ENCODE measurements at regions not wholly inside any gene's neighbourhood (a gene's known extent, or its start where the extent isn't known, plus 50 kb on each side); places are given as distances from the start of the nearest gene placed in this dataset.
A peak's percentile ranks its signal among the peaks of the same experiment; 100 is the strongest.

DNA sequence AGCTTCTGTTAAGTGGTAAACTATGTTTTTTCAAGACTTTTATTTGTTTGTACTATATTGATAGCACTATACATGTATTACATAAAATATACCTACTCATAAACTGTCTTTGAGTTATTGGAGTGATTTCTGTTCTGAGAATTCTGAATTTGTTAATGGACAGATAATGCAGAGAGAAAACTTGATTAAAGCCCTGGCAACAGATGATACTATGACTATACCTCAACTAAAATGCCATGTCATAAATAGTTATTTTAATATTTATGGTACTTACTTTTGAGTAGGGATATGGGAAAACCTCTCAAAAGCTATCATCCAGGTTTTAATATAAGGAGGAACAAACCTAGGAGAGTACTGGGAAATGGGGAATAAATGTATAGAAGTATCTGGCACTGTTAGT lies 947.2 kb upstream of the ARRDC3 start:
- H3K4me3 ChIP-seq (ENCODE audit: low read depth, low read length) = no peak overlapping the region
- no peak for TF ChIP-seq CTCF (IDR thresholded peaks at IDR 0.05; ENCODE audit: insufficient read depth, low read length, missing control alignments)
- no peak for DNase-seq (ENCODE audit: low read depth, low spot score)
- ChIA-PET CTCF (no interaction called here), POLR2A (no interaction called here)

GRCh38 chr5:92329759-92330158 lies 946.6 kb upstream of the ARRDC3 start:
- H3K4me3 ChIP-seq (ENCODE audit: low read depth, low read length) = no peak overlapping the region
- TF ChIP-seq CTCF (IDR thresholded peaks at IDR 0.05; ENCODE audit: insufficient read depth, low read length, missing control alignments) = no peak
- ChIA-PET CTCF (no interaction called here), POLR2A (no interaction called here)
- DNase-seq (ENCODE audit: low read depth, low spot score) = no peak

DNA sequence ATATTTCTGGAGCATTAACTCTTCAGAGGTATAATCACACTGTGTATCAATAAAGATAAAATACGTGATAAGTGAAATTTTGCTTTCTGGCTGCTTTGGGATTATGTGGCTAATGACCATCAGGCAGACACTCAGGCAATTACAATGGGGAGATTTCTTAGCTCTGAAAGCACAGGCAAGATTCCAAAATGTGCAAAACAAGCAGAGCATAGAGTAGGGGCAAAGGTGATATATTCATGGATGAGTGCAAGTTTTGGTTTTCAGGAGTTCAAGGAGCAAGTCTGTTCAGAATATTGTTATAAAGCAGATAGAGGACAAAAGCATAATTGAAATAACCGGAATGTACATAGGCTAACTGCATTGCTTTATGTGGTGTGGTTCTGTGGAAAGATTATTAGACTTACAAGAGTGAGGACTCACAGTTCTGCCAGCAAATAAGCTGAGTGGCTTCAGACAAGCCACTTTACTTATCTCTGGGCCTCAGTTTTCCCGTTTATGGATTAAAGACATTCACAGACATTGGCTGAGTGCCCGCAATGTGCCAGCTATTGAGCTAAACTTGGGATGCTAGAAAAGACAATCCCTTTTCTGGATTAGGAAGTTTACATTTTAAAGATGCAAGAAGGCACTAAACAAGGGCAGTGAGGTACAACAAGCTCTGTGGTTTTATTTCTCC lies 945.6 kb upstream of the ARRDC3 start:
- no peak for DNase-seq (ENCODE audit: low read depth, low spot score)
- CTCF ChIA-PET = interaction anchor here (0.7 kb wide), 1 partner anchor 1587 kb away, joined by 3 read pairs; no protein-coding TSS in a partner anchor
- POLR2A ChIA-PET = interaction anchor here (0.6 kb wide), 1 partner anchor 737 kb away, joined by 3 read pairs; no protein-coding TSS in a partner anchor
- H3K4me3 ChIP-seq (ENCODE audit: low read depth, low read length) = no peak overlapping the region
- TF ChIP-seq CTCF (IDR thresholded peaks at IDR 0.05; ENCODE audit: insufficient read depth, low read length, missing control alignments) = no peak

GRCh38 chr5:92320446-92320845 lies 937.3 kb upstream of the ARRDC3 start:
- no peak overlapping the region for H3K4me3 ChIP-seq (ENCODE audit: low read depth, low read length)
- POLR2A ChIA-PET = no interaction called here
- no peak for TF ChIP-seq CTCF (IDR thresholded peaks at IDR 0.05; ENCODE audit: insufficient read depth, low read length, missing control alignments)
- DNase-seq (ENCODE audit: low read depth, low spot score) = no peak
- CTCF ChIA-PET = no interaction called here

DNA sequence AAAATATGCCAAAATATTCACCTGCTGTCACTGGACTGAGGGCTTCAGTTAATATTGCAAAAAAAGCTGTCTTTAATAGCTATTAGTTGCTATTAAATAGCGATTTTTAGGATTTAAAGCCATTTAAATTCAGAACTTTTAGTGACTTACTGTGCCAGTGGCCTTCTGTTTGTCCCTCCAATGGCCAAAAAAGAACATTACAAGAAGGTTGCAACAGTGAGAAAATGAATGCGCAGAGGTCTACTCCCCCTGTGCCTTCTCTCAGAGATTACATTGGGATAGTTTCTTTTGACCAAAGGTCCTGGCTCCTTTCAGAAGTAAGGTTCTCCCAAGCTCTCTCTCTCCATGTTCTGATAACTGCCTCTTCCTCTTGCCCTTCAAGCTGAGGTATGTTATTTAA lies 930.3 kb upstream of the ARRDC3 start:
- TF ChIP-seq CTCF (IDR thresholded peaks at IDR 0.05; ENCODE audit: insufficient read depth, low read length, missing control alignments) = no peak
- POLR2A ChIA-PET = no interaction called here
- DNase-seq (ENCODE audit: low read depth, low spot score) = no peak
- no peak overlapping the region for H3K4me3 ChIP-seq (ENCODE audit: low read depth, low read length)
- CTCF ChIA-PET = no interaction called here

DNA sequence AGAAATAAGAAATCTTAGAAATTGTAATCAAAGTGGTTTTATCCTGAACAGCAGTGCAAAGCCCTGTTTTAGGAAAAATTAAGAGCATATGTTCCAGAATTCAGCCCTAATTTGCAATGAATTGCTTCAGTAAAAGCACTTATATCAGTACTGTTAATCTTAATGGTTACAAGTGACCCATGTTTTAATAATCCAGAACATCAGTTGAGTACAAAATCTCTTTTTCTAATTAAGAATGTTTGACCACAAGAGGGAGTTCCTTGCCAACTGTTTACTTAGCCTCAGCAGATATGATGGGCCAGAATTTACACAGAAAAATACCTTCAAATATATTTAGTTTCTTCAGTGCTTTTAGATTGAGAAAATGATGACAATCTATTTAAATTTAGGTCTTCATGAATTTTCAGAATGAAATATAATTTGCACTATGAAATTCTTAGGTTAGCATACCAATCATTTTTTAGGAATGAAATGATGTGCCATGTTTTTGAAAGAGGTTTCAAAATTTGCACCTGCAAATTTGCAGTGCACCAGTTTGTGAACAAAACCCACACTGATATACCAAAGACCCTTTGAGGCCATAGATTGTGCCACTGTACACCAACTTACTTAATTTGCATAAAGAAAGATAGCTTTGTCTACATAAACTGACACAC lies 926.3 kb upstream of the ARRDC3 start:
- H3K4me3 ChIP-seq (ENCODE audit: low read depth, low read length) = no peak overlapping the region
- ChIA-PET POLR2A (no interaction called here), CTCF (no interaction called here)
- peak; percentile 25 for TF ChIP-seq CTCF (IDR thresholded peaks at IDR 0.05; ENCODE audit: insufficient read depth, low read length, missing control alignments)
- DNase-seq (ENCODE audit: low read depth, low spot score) = peak; percentile 10

All from AG04449 (cell line).